ENCODE measurements at regions not wholly inside any gene's neighbourhood (a gene's known extent, or its start where the extent isn't known, plus 50 kb on each side); places are given as distances from the start of the nearest gene placed in this dataset.
A peak's percentile ranks its signal among the peaks of the same experiment; 100 is the strongest.
"Not testable (repeated sequence)": the region's sequence is repeated elsewhere in the genome, so short reads cannot be mapped to it uniquely, and the experiment has no call there.

- Mint-ChIP-seq H3K9me3 (ENCODE audit: low read depth) (peaks cover 81% of the 10 kb centered on the region), H3K4me3 (ENCODE audit: unreplicated experiment) (no peak overlapping the region), H3K27ac (ENCODE audit: unreplicated experiment) (no peak overlapping the region), H3K4me1 (ENCODE audit: low read depth) (no peaks in the 10 kb centered on the region), H3K27me3 (ENCODE audit: low read depth) (no peaks in the 10 kb centered on the region), H3K36me3 (ENCODE audit: low read depth) (peaks cover 2% of the 10 kb centered on the region)
- DNase-seq (ENCODE audit: low spot score): no peak
- TF ChIP-seq CTCF (IDR thresholded peaks at IDR 0.05): no peak
These were observed 820.3 kb downstream of the TMEM121 start for GRCh38 chr14:106346534-106347290.

- DNase-seq (ENCODE audit: low spot score): no peak
- peaks cover 84% of the 10 kb centered on the region for H3K9me3 Mint-ChIP-seq (ENCODE audit: low read depth)
- no peak overlapping the region for H3K4me3 Mint-ChIP-seq (ENCODE audit: unreplicated experiment)
- H3K36me3 Mint-ChIP-seq (ENCODE audit: low read depth): peaks cover 2% of the 10 kb centered on the region
- H3K27me3 Mint-ChIP-seq (ENCODE audit: low read depth): no peaks in the 10 kb centered on the region
- no peaks in the 10 kb centered on the region for H3K4me1 Mint-ChIP-seq (ENCODE audit: low read depth)
- no peak for TF ChIP-seq CTCF (IDR thresholded peaks at IDR 0.05)
- no peak overlapping the region for H3K27ac Mint-ChIP-seq (ENCODE audit: unreplicated experiment)
These were observed 821.0 kb downstream of the TMEM121 start for GRCh38 chr14:106347291-106347778.

GRCh38 chr14:106347890-106348755, 821.7 kb downstream of the TMEM121 start:
- Mint-ChIP-seq H3K9me3 (ENCODE audit: low read depth) (peaks cover 86% of the 10 kb centered on the region), H3K36me3 (ENCODE audit: low read depth) (peaks cover 2% of the 10 kb centered on the region), H3K27ac (ENCODE audit: unreplicated experiment) (no peak overlapping the region), H3K4me3 (ENCODE audit: unreplicated experiment) (no peak overlapping the region), H3K27me3 (ENCODE audit: low read depth) (no peaks in the 10 kb centered on the region), H3K4me1 (ENCODE audit: low read depth) (no peaks in the 10 kb centered on the region)
- TF ChIP-seq CTCF (IDR thresholded peaks at IDR 0.05): no peak
- DNase-seq (ENCODE audit: low spot score): peak; percentile 98

GRCh38 chr14:106348873-106349540, 822.6 kb downstream of the TMEM121 start:
- not testable (repeated sequence) for H3K4me3 Mint-ChIP-seq (ENCODE audit: unreplicated experiment); H3K4me1 Mint-ChIP-seq (ENCODE audit: low read depth); H3K27ac Mint-ChIP-seq (ENCODE audit: unreplicated experiment); H3K27me3 Mint-ChIP-seq (ENCODE audit: low read depth); H3K36me3 Mint-ChIP-seq (ENCODE audit: low read depth)
- peaks cover 88% of the 10 kb centered on the region for H3K9me3 Mint-ChIP-seq (ENCODE audit: low read depth)
- peak; percentile 33 for TF ChIP-seq CTCF (IDR thresholded peaks at IDR 0.05)
- DNase-seq (ENCODE audit: low spot score): peak; percentile 96

- peaks cover 88% of the 10 kb centered on the region for H3K9me3 Mint-ChIP-seq (ENCODE audit: low read depth)
- H3K27me3 Mint-ChIP-seq (ENCODE audit: low read depth); H3K4me1 Mint-ChIP-seq (ENCODE audit: low read depth); DNase-seq (ENCODE audit: low spot score); H3K36me3 Mint-ChIP-seq (ENCODE audit: low read depth); H3K27ac Mint-ChIP-seq (ENCODE audit: unreplicated experiment); H3K4me3 Mint-ChIP-seq (ENCODE audit: unreplicated experiment): not testable (repeated sequence)
These were observed 823.5 kb downstream of the TMEM121 start for GRCh38 chr14:106349678-106350457.

- not testable (repeated sequence) for H3K4me1 Mint-ChIP-seq (ENCODE audit: low read depth); H3K27ac Mint-ChIP-seq (ENCODE audit: unreplicated experiment); H3K4me3 Mint-ChIP-seq (ENCODE audit: unreplicated experiment); H3K36me3 Mint-ChIP-seq (ENCODE audit: low read depth); H3K27me3 Mint-ChIP-seq (ENCODE audit: low read depth)
- peak; percentile 95 for DNase-seq (ENCODE audit: low spot score)
- H3K9me3 Mint-ChIP-seq (ENCODE audit: low read depth): peaks cover 65% of the 10 kb centered on the region
These were observed 828.8 kb downstream of the TMEM121 start for GRCh38 chr14:106355007-106355791.

- H3K4me3 Mint-ChIP-seq (ENCODE audit: unreplicated experiment); H3K27me3 Mint-ChIP-seq (ENCODE audit: low read depth); H3K27ac Mint-ChIP-seq (ENCODE audit: unreplicated experiment); H3K36me3 Mint-ChIP-seq (ENCODE audit: low read depth); H3K4me1 Mint-ChIP-seq (ENCODE audit: low read depth): not testable (repeated sequence)
- H3K9me3 Mint-ChIP-seq (ENCODE audit: low read depth): peaks cover 58% of the 10 kb centered on the region
- peak; percentile 74 for DNase-seq (ENCODE audit: low spot score)
These were observed 829.7 kb downstream of the TMEM121 start for GRCh38 chr14:106355881-106356642.

Data from chondrocyte (in vitro differentiated cells).